Right atrium auricular region (tissue), 2 donors: ENCODE measurements at regions not wholly inside any gene's neighbourhood (a gene's known extent, or its start where the extent isn't known, plus 50 kb on each side); places are given as distances from the start of the nearest gene placed in this dataset.

Experiments
- DNase-seq: peaks from one replicate; pipeline ENCODE4 v3.0.0-alpha.2; 2019; ENCODE audit warnings: low spot score
- H3K27ac ChIP-seq, 2 donors: fragments of 200-600 bp; sonication (generic); 1 replicate in 1 of 2; 2 replicates in 1 of 2; pipeline ENCODE4 v1.5.1; 2016 to 2019
- H3K27me3 ChIP-seq, 2 donors: fragments of 200-600 bp; sonication (generic); one replicate each; pipeline versions ENCODE4 v1.5.1 to v1.6.0; 2017 to 2019
- H3K36me3 ChIP-seq: fragments of 200-600 bp; sonication (generic); one replicate; pipeline ENCODE4 v1.5.1; 2016
- H3K4me1 ChIP-seq, 2 donors: fragments of 200-600 bp; sonication (generic); one replicate each; pipeline versions ENCODE4 v1.5.1 to v1.6.0; 2017 to 2019
- H3K4me3 ChIP-seq, 2 donors: fragments of 200-600 bp; sonication (generic); 1 replicate in 1 of 2; 2 replicates in 1 of 2; pipeline ENCODE4 v1.5.1; 2017 to 2019; ENCODE audit warnings: mild to moderate bottlenecking in 1 of 2, moderate library complexity in 1 of 2
- H3K9me3 ChIP-seq, 2 donors: fragments of 200-600 bp; sonication (generic); one replicate each; pipeline ENCODE4 v1.5.1; 2019
- TF ChIP-seq, protein P1 (sequence below), 2 donors: fragments of 200-600 bp; sonication (generic); IDR thresholded peaks; one replicate each; pipeline ENCODE4 v1.5.1; 2019; ENCODE audit warnings: antibody characterized with exemption in 2 of 2

DNA sequence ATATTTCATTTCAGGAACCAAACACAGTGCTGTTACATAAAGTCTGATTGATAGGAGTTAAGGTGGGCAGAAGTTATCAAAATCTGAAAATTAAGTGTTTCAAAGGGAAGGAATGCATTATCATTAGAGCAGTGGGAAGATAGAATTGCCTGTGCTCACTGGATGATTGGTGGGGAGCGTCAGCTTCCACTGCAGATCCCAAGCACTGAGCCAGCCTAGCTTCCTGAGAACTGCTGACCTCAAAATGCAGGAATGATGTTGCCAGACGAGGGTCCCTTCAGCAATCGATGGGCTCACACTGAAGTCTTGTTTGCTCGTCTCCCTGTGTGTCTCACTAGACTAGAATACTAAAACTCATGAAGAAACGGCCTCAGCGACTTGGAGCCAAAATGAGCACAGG, 110.0 kb upstream of the PHACTR1 start:
- Histone ChIP-seq H3K27ac (no peak overlapping the region), H3K36me3 (no peaks in the 10 kb centered on the region), H3K4me1 (peaks cover 0 to 10% of the 10 kb centered on the region in 2 donors), H3K4me3 (no peak overlapping the region), H3K27me3 (no peaks in the 10 kb centered on the region), H3K9me3 (no peaks in the 10 kb centered on the region)
- TF ChIP-seq, protein P1, sequence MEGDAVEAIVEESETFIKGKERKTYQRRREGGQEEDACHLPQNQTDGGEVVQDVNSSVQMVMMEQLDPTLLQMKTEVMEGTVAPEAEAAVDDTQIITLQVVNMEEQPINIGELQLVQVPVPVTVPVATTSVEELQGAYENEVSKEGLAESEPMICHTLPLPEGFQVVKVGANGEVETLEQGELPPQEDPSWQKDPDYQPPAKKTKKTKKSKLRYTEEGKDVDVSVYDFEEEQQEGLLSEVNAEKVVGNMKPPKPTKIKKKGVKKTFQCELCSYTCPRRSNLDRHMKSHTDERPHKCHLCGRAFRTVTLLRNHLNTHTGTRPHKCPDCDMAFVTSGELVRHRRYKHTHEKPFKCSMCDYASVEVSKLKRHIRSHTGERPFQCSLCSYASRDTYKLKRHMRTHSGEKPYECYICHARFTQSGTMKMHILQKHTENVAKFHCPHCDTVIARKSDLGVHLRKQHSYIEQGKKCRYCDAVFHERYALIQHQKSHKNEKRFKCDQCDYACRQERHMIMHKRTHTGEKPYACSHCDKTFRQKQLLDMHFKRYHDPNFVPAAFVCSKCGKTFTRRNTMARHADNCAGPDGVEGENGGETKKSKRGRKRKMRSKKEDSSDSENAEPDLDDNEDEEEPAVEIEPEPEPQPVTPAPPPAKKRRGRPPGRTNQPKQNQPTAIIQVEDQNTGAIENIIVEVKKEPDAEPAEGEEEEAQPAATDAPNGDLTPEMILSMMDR (IDR thresholded peaks at IDR 0.05): no peak
- DNase-seq: no peak

DNA sequence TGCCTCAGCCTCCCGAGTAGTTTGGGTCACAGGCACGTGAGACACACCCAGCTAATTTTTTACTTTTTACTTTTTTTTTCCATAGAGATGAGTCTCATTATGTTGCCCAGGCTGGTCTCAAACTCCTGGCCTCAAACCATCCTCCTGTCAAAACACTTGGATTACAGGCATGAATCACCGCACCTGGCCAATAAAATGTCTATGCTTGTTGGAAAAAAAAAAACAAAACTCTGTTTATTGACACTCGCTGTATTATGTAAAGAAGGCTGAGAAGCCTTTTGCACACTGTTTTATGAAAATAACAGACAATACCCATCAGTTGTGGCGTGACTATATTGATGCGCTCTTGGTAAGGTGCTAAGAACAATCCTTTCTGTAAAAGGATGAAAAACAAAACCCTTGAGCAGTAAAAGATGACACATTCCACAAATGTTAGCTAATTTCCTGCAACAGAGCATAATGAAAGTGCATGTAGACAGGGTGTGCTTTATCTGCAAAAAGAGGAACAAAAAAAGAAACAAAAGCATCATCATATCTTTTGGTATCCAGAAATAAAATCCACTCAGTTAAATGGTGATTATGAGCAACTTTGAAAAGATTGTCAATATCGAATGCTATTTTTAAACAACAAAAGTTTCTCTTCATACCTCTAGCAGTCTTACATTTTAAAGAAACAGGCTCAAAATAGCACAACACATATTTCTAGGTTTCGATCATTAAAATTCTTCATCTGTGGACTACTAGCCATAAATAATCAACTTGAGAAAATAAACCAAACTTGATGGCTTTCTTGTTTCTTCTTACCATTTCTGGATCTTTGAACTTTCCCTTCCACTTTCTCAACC, 108.3 kb upstream of the PHACTR1 start:
- no peak for DNase-seq
- Histone ChIP-seq H3K9me3 (no peaks in the 10 kb centered on the region), H3K4me3 (no peak overlapping the region), H3K4me1 (no peaks in the 10 kb centered on the region), H3K27me3 (no peaks in the 10 kb centered on the region), H3K36me3 (no peaks in the 10 kb centered on the region), H3K27ac (no peak overlapping the region)
- TF ChIP-seq, protein P1 (IDR thresholded peaks at IDR 0.05): no peak

DNA sequence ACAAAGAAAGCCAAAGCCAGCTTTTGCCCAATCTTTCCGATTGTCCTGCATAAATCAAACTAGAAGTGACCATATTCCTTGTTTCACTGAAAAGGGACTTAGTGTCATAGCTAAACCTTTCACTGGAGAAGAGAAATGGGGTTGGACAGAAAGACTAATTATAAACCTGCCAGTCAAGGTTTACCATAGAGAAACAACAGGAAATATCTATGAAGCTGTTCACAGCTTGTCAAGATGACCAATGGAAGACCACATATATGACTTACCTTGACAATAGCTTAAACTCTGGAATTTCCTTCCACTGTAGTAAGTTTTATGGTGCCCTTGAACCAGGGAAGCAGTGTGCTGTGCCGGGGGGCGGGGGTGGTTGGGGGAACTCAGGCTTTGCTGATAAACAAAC, 107.7 kb upstream of the PHACTR1 start:
- TF ChIP-seq, protein P1 (IDR thresholded peaks at IDR 0.05): no peak
- Histone ChIP-seq H3K9me3 (no peaks in the 10 kb centered on the region), H3K27me3 (no peaks in the 10 kb centered on the region), H3K4me1 (no peaks in the 10 kb centered on the region), H3K36me3 (no peaks in the 10 kb centered on the region), H3K4me3 (no peak overlapping the region), H3K27ac (no peak overlapping the region)
- no peak for DNase-seq

DNA sequence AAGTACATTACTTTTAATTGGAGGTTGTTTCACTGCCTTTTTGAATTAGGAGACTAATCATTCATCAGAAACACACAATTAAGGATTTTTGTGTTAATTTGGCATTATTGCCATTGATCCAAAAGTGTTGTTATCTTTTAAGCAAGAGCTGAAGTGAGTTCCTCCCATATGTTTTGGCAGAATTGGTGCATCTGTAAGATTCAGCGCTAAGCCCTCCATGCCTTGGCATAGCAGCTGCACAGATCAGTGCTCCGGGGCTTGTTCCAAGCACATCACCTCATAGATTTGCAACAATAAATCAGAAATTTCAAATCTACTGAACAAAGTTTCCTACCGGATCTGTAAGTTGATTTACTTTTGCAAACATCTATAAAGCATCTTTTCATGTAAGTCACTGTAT, 106.8 kb upstream of the PHACTR1 start:
- H3K36me3 ChIP-seq: no peaks in the 10 kb centered on the region
- no peaks in the 10 kb centered on the region for H3K27me3 ChIP-seq
- no peak overlapping the region for H3K4me3 ChIP-seq
- H3K9me3 ChIP-seq: no peaks in the 10 kb centered on the region
- no peaks in the 10 kb centered on the region for H3K4me1 ChIP-seq
- TF ChIP-seq, protein P1 (IDR thresholded peaks at IDR 0.05): no peak
- no peak overlapping the region for H3K27ac ChIP-seq
- DNase-seq: no peak

DNA sequence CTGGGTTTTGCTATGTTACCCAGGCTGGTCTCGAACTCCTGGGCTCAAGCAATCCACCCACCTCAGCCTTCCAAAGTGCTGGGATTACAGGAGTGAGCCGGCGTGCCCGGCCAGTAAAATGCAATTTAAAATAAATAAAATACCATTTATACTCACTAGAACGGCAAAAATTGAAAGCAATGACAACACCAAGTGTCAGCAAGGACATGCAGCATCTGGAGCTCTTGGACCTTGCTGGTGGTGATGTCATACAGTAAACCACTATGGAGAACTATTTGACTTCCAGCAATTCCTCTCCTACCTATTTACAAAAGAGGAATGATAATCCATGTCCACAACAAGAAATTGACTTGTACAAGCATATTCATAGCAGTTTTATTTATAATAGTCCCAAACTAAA, 105.7 kb upstream of the PHACTR1 start:
- no peak for DNase-seq
- TF ChIP-seq, protein P1 (IDR thresholded peaks at IDR 0.05): no peak

DNA sequence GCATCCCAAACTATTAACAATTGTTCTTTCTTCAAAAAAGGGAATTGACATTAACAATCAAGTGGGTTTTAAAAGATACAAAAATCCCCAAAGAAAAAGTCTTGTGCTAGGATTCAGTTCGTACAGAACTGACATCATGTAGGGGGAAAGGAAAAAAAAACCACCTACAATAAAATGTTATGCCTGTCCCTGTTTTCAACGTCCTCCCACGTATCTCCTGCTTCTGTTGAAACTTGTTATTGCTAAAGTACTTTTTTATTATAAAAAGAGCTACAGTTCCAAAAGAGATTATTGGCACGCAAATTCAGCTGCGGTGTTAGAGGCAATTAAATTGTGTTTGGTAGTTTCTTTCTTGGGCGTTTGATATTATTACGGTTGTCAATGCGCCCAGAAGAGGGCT, 102.8 kb upstream of the PHACTR1 start:
- TF ChIP-seq, protein P1 (IDR thresholded peaks at IDR 0.05): no peak
- Histone ChIP-seq H3K4me1 (no peaks in the 10 kb centered on the region), H3K36me3 (no peaks in the 10 kb centered on the region), H3K27ac (no peak overlapping the region), H3K4me3 (no peak overlapping the region), H3K27me3 (no peaks in the 10 kb centered on the region), H3K9me3 (no peaks in the 10 kb centered on the region)
- no peak for DNase-seq

More for the DNA sequence above, 105.7 kb upstream of the PHACTR1 start:
- Histone ChIP-seq H3K27ac (no peak overlapping the region), H3K27me3 (no peaks in the 10 kb centered on the region), H3K4me3 (no peak overlapping the region), H3K36me3 (no peaks in the 10 kb centered on the region), H3K9me3 (no peaks in the 10 kb centered on the region), H3K4me1 (no peaks in the 10 kb centered on the region)
